Spinal cord (tissue), 9 donors: ENCODE measurements at regions not wholly inside any gene's neighbourhood (a gene's known extent, or its start where the extent isn't known, plus 50 kb on each side); places are given as distances from the start of the nearest gene placed in this dataset.
A peak's percentile ranks its signal among the peaks of the same experiment; 100 is the strongest.
"Not testable (repeated sequence)": the region's sequence is repeated elsewhere in the genome, so short reads cannot be mapped to it uniquely, and the experiment has no call there.

Experiments used
- DNase-seq, 6 donors: peaks; one replicate each; pipeline versions ENCODE4 v3.0.0 to v3.0.0-alpha.2; 2013 to 2015; ENCODE audit warnings: low spot score in 6 of 6, low read depth in 4 of 6
- H3K27ac ChIP-seq: one replicate; pipeline ENCODE4 v1.5.1; 2013; ENCODE audit warnings: low read depth, low read length, control low read depth
- H3K27me3 ChIP-seq: one replicate; pipeline ENCODE4 v1.6.1; 2013; ENCODE audit warnings: low read length; ENCODE audit not compliant: control insufficient read depth, insufficient read depth
- H3K36me3 ChIP-seq: one replicate; pipeline ENCODE4 v1.6.1; 2013; ENCODE audit warnings: low read length; ENCODE audit not compliant: control insufficient read depth, insufficient read depth
- H3K4me1 ChIP-seq: one replicate; pipeline ENCODE4 v1.6.1; 2013; ENCODE audit warnings: low read length; ENCODE audit not compliant: control insufficient read depth, insufficient read depth
- H3K4me3 ChIP-seq: one replicate; pipeline ENCODE4 v1.5.1; 2013; ENCODE audit warnings: low read depth, low read length, control low read depth
- H3K9me3 ChIP-seq: one replicate; pipeline ENCODE4 v1.6.1; 2013; ENCODE audit warnings: low read length; ENCODE audit not compliant: control insufficient read depth, insufficient read depth
- WGBS: methylation state at CpG from one replicate; pipeline ENCODE4 v1.1.5; 2013; ENCODE audit warnings: missing lambda C conversion rate; ENCODE audit not compliant: insufficient coverage; 5-methylcytosine and 5-hydroxymethylcytosine counted together
- donor health status: healthy.

DNA sequence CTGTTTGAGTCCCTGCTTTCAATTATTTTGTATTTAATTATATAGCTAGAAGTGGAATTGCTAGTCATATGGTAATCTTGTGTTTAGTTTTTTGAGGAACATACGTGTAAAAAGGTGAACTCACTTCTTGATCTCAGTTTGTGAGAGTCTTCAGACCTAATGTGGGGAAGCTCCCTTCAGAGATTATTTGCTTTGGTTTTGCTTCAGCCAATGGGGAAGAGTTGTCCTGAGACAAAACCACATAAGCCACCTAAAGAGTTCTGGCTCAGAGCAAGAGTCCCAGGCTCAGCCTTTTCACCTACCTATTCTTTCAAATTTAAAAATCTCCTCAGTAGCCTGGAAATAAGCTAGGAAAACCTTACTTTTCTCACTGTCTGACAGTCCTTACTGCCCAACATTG lies 138.4 kb downstream of the UCK2 start:
- Histone ChIP-seq H3K27ac (no peak overlapping the region), H3K9me3 (no peaks in the 10 kb centered on the region), H3K27me3 (no peaks in the 10 kb centered on the region), H3K4me1 (no peaks in the 10 kb centered on the region), H3K36me3 (no peaks in the 10 kb centered on the region), H3K4me3 (no peak overlapping the region)
- DNase-seq: no peak
- WGBS: no CpG with 5 or more reads among the region's 1 CpG

DNA sequence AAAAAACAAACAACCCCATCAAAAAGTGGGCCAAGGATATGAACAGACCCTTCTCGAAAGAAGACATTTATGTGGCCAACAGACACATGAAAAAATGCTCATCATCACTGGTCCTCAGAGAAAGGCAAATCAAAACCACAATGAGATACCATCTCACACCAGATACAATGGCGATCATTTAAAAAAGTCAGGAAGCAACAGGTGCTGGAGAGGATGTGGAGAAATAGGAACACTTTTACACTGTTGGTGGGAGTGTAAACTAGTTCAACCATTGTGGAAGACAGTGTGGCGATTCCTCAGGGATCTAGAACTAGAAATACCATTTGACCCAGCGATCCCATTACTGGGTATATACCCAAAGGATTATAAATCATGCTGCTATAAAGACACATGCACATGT lies 142.0 kb downstream of the UCK2 start:
- not testable (repeated sequence) for H3K27ac ChIP-seq, H3K4me1 ChIP-seq, H3K4me3 ChIP-seq, H3K27me3 ChIP-seq, H3K9me3 ChIP-seq, H3K36me3 ChIP-seq, DNase-seq
- WGBS: no CpG with 5 or more reads among the region's 4 CpGs

DNA sequence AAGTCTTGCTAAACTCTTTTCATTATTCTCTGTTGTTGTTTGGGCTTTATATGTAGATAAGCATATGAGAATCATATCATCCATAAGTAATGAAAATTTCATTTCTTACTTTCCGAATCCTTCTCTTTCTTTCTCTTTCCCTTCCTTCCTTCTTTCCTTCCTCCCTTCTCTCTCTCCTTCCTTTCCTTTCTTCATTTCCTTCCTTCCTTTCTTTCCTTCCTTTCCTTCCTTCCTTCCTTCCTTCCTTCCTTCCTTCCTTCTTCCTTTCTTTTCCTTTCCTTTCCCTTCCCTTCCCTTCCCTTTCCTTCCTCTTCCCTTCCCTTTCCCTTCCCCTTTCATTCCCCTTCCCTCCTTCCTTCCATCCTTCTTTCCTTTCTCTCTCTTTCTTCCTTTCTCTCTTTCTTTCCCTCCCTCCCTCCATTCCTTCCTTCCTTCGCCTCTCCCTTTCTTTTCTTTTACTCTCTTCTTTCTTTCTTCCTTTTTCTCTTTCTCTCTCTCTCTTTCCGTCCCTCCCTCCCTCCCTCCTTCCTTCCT lies 147.3 kb downstream of the UCK2 start:
- Histone ChIP-seq H3K36me3 (no peaks in the 10 kb centered on the region), H3K4me3 (no peak overlapping the region), H3K9me3 (no peaks in the 10 kb centered on the region), H3K4me1 (no peaks in the 10 kb centered on the region), H3K27ac (no peak overlapping the region), H3K27me3 (no peaks in the 10 kb centered on the region)
- DNase-seq: no peak
- 85% methylated on average over 3 of the region's 3 CpGs for WGBS

DNA sequence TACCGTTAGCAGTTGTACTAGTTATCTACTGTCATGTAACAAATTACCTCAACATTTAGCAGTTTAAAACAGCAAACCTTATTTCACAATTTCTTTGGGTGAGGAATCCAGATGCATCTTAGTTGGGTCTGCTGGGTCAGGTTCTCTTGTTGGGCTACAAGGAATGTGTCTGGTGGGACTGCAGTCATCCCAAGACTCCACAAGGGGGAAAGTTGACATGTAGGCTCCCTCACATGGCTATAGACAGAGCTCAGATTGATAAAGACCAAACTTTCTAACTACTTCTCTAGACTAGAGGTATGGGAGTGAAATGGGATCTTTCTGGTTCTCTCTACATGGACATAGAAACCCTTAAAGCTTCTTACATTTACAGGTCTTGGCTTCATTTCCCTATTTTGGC lies 160.9 kb downstream of the UCK2 start:
- no peak overlapping the region for H3K4me3 ChIP-seq

DNA sequence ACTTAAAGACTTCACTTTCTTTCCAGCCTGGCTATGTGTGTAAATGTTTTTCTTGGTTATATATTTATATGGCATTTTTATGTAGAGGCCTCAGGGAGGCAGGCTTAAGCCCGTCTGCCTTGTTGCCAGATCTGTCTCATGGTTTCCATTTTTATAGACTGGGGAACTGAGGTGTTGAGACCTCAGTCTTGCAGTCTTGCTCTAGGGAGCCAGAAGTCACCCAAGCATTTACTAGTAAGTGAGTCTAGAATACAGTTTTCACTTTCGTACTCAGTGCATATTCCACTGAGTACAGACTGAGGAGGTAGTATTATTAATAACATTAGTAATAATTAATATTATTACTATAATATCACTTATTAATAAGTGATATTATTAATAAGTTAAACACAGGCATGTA lies 161.4 kb downstream of the UCK2 start:
- H3K36me3 ChIP-seq: no peaks in the 10 kb centered on the region
- H3K27me3 ChIP-seq: no peaks in the 10 kb centered on the region
- no peak for DNase-seq
- H3K9me3 ChIP-seq: no peaks in the 10 kb centered on the region
- no peak overlapping the region for H3K27ac ChIP-seq
- H3K4me1 ChIP-seq: no peaks in the 10 kb centered on the region
- WGBS: 100% methylated on average over 1 of the region's 2 CpGs
- no peak overlapping the region for H3K4me3 ChIP-seq

More for the DNA sequence above, 160.9 kb downstream of the UCK2 start:
- H3K27me3 ChIP-seq: no peaks in the 10 kb centered on the region
- no CpG with 5 or more reads among the region's 1 CpG for WGBS
- H3K27ac ChIP-seq: no peak overlapping the region
- H3K4me1 ChIP-seq: no peaks in the 10 kb centered on the region
- DNase-seq: no peak
- no peaks in the 10 kb centered on the region for H3K9me3 ChIP-seq
- H3K36me3 ChIP-seq: no peaks in the 10 kb centered on the region

DNA sequence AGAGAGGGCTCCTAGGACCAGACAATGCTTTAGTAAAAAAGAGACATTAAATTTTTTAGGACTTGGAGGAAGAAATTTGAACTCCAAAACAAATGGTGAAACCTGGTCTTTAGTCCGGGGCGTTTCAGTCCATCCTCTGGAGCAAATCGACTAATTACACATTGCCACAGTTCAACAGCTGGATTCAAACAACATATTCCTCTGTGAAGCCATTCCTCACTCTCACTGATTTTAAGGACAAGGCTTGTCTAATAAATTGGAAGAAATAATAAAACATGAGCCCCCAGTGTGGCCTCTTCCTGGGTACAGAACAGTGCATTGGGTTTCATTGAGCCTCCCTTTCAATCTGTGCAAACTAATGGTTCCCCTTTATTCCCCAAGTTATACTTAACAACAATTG lies 165.1 kb downstream of the UCK2 start:
- H3K9me3 ChIP-seq: no peaks in the 10 kb centered on the region
- H3K27ac ChIP-seq: no peak overlapping the region
- H3K27me3 ChIP-seq: no peaks in the 10 kb centered on the region
- H3K4me1 ChIP-seq: no peaks in the 10 kb centered on the region
- H3K36me3 ChIP-seq: no peaks in the 10 kb centered on the region
- no CpG with 5 or more reads among the region's 3 CpGs for WGBS
- no peak for DNase-seq
- H3K4me3 ChIP-seq: no peak overlapping the region

DNA sequence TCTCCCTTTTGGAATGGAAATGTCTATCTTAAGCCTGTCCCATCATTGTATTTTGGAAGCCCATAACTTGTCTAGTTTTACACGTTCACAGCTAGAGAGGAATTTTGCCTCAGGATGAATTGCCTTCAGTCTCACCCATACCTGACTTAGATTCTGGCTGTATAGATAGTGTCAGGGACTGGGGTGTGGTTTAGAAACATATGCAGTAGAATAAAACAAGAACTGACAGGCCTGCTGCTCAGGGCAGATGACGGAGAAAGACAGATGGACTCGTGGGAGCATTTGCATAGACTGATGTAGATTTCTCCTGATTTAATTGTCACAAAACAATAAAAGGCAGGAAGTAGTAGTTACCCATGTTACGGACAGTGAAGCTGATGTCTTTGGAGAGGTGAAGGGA lies 166.7 kb downstream of the UCK2 start:
- WGBS: 93% methylated on average over 3 of the region's 4 CpGs
- no peaks in the 10 kb centered on the region for H3K9me3 ChIP-seq
- no peaks in the 10 kb centered on the region for H3K36me3 ChIP-seq
- H3K27me3 ChIP-seq: no peaks in the 10 kb centered on the region
- H3K27ac ChIP-seq: no peak overlapping the region
- H3K4me1 ChIP-seq: no peaks in the 10 kb centered on the region
- DNase-seq: peak in 1 of 6 donors; percentile 5
- no peak overlapping the region for H3K4me3 ChIP-seq

DNA sequence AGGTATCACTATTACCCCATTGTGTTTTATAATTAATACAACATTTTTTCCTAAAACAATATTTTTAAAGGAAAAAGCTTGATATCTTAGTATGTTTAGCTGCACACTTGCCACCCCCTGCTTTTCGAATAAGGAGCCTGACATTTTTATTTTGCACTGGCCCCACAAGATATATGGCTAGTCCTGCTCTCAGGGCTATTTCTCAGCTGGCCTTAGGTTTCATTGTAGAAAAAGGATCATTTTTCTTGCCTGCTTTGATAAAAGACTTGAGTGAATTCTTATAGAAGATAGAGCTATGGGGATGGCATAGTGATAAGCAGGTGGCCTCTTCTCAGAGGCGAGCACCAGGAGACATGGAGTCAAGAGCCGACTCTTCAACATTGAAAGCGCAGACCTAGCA lies 167.0 kb downstream of the FAM78B start:
- H3K27me3 ChIP-seq: no peaks in the 10 kb centered on the region
- 54% methylated on average over 3 of the region's 4 CpGs for WGBS
- H3K27ac ChIP-seq: no peak overlapping the region
- no peak overlapping the region for H3K4me3 ChIP-seq
- no peaks in the 10 kb centered on the region for H3K36me3 ChIP-seq
- H3K4me1 ChIP-seq: no peaks in the 10 kb centered on the region
- DNase-seq: peak in 1 of 6 donors; percentile 10
- no peaks in the 10 kb centered on the region for H3K9me3 ChIP-seq

DNA sequence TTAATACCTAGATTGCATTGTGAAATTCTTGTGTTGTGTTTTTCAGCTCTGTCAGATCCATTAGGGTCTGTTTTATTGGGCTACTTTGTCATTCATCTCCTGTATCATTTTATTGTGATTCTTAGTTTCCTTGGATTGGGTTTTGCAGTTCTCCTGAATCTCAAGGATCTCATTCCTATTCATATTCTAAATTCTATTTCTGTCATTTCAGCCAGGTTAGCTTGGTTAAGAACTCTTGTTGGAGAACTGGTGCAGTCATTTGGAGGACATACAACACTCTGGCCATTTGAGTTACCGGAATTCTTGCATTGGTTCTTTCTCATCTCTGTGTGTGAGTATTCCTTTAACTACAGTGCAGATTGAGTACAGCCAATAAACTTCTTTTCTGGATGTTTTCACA lies 159.6 kb downstream of the FAM78B start:
- Histone ChIP-seq H3K27me3 (no peaks in the 10 kb centered on the region), H3K27ac (no peak overlapping the region), H3K4me3 (no peak overlapping the region), H3K4me1 (no peaks in the 10 kb centered on the region), H3K9me3 (no peaks in the 10 kb centered on the region), H3K36me3 (no peaks in the 10 kb centered on the region)
- WGBS: 100% methylated on average over 1 of the region's 1 CpG
- no peak for DNase-seq

DNA sequence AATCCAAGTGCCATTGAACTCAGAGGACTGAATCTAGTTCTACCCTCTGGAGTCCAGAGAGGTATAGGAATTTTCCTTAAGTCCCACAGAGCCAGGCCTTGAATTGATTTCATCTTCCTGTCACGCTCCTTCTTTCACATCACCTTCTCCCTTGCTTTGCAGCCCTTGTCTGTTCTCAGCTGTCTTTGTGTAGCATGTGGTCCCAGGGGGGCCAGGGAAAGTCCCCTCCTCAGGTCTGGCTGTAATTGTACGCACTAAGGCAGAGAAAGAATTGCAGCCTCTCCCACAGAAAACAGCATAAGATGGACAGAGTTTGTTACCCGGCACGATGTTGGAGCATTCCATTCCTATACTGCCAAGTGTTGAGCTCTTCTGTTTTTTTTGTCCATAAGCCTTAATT lies 153.6 kb downstream of the FAM78B start:
- Histone ChIP-seq H3K4me3 (no peak overlapping the region), H3K27me3 (no peaks in the 10 kb centered on the region), H3K27ac (no peak overlapping the region), H3K4me1 (no peaks in the 10 kb centered on the region), H3K9me3 (no peaks in the 10 kb centered on the region), H3K36me3 (no peaks in the 10 kb centered on the region)
- no peak for DNase-seq
- 91% methylated on average over 3 of the region's 4 CpGs for WGBS
